ENCODE measurements at regions not wholly inside any gene's neighbourhood (a gene's known extent, or its start where the extent isn't known, plus 50 kb on each side); places are given as distances from the start of the nearest gene placed in this dataset.
"Not testable (repeated sequence)": the region's sequence is repeated elsewhere in the genome, so short reads cannot be mapped to it uniquely, and the experiment has no call there.

DNA sequence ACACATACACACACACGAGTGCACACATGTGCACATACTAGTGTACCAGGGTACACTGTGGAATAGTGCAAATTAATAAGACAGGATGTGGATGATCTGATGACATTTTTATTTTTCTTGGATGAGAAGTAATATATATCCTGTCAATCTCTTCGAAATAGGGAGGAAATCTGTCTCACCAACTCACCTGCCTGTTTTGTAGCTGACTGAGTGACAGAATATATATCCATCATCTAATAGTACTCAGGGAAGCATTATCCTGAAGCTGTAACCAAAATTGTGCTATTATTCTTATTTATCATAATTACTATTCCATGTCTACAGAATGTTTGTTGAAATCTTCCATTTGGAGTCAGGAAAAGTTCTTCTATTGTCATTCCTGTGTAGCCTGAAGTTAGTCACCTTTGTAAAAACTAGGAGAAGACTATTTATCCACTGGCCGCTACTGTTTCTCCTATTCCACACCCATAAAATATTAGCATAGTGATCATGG lies 888.0 kb downstream of the TRAM1L1 start:
- no peak overlapping the region for H3K27ac ChIP-seq (ENCODE audit: low read depth, low read length)
- no peaks in the 10 kb centered on the region for H3K9me3 ChIP-seq (ENCODE audit: control insufficient read depth in 3 of 3, low read length in 3 of 3)
- no peak overlapping the region for H3K9ac ChIP-seq (ENCODE audit: low read depth in 1 of 3, low read length in 3 of 3)
- H3K4me1 ChIP-seq (ENCODE audit: control insufficient read depth in 3 of 3, insufficient read depth in 3 of 3, low read length in 3 of 3) = no peaks in the 10 kb centered on the region
- H3K36me3 ChIP-seq (ENCODE audit: control insufficient read depth in 3 of 3, insufficient read depth in 3 of 3, low read length in 3 of 3) = no peaks in the 10 kb centered on the region
- no peak overlapping the region for H3K4me3 ChIP-seq (ENCODE audit: low read length in 3 of 3)
- no peaks in the 10 kb centered on the region for H3K27me3 ChIP-seq (ENCODE audit: control insufficient read depth in 3 of 3, insufficient read depth in 3 of 3, low read length in 3 of 3)

DNA sequence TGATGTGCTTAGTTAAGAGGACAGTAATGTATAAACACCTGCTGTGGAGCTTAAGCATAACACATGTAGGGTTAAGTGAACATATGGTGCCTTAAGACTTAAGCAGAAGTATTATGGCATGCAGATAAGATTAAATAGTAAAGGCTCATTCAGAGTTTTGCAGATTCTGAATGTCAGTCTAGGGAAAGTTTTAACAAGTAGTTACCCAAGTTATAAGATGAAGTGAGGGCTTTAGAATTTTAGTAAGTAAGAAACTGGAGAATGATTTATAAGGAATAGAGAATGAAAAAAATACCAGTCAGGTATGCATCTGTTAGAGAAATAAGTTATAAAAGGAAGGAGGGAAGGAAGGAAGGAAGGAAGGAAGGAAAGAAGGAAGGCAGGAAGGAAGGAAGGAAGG lies 902.1 kb downstream of the TRAM1L1 start:
- Histone ChIP-seq H3K36me3 (ENCODE audit: control insufficient read depth in 3 of 3, insufficient read depth in 3 of 3, low read length in 3 of 3) (no peaks in the 10 kb centered on the region), H3K9ac (ENCODE audit: low read depth in 1 of 3, low read length in 3 of 3) (no peak overlapping the region), H3K27me3 (ENCODE audit: control insufficient read depth in 3 of 3, insufficient read depth in 3 of 3, low read length in 3 of 3) (no peaks in the 10 kb centered on the region), H3K27ac (ENCODE audit: low read depth, low read length) (no peak overlapping the region), H3K4me3 (ENCODE audit: low read length in 3 of 3) (no peak overlapping the region), H3K9me3 (ENCODE audit: control insufficient read depth in 3 of 3, low read length in 3 of 3) (no peaks in the 10 kb centered on the region), H3K4me1 (ENCODE audit: control insufficient read depth in 3 of 3, insufficient read depth in 3 of 3, low read length in 3 of 3) (no peaks in the 10 kb centered on the region)

DNA sequence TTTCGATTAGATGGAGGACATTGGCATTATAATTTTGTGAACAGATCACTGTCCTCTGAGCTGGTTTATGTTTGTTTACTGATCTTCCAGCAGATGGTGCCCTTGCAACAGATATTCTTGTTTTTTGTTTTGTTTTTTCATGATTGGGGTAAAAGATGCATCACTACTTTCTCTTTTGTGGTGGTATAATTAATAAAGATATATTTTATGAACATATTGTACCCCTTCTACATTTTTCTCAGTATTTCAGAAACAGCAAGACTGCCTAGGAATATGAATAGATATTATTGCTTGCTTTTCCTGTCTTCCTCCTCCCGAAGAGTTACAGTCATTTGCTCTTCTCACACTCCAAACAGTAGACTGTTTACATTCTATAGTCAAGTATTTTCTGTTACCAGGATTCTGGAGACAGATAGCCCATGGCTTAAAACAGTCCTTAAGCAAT lies 905.2 kb downstream of the TRAM1L1 start:
- H3K4me3 ChIP-seq (ENCODE audit: low read length in 3 of 3) = no peak overlapping the region

DNA sequence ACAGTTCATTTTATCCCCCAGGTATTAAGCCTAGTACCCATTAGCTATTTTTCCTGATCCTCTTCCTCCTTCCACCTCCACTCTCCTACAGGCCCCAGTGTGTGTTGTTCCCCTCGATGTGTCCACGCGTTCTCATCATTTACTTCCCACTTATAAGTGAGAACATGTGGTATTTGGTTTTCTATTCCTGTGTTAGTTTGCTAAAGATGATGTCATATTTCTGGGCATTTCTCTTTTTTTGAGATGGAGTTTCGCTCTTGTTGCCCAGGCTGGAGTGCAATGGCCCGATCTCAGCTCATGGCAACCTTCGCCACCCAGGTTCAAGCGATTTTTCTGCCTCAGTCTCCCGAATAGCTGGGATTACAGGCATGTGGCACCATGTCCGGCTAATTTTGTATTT lies 934.0 kb downstream of the TRAM1L1 start:
- not testable (repeated sequence) for H3K4me3 ChIP-seq (ENCODE audit: low read length in 3 of 3); H3K27me3 ChIP-seq (ENCODE audit: control insufficient read depth in 3 of 3, insufficient read depth in 3 of 3, low read length in 3 of 3); H3K4me1 ChIP-seq (ENCODE audit: control insufficient read depth in 3 of 3, insufficient read depth in 3 of 3, low read length in 3 of 3); H3K27ac ChIP-seq (ENCODE audit: low read depth, low read length); H3K9me3 ChIP-seq (ENCODE audit: control insufficient read depth in 3 of 3, low read length in 3 of 3); H3K36me3 ChIP-seq (ENCODE audit: control insufficient read depth in 3 of 3, insufficient read depth in 3 of 3, low read length in 3 of 3); H3K9ac ChIP-seq (ENCODE audit: low read depth in 1 of 3, low read length in 3 of 3)

More for the DNA sequence above, 905.2 kb downstream of the TRAM1L1 start:
- Histone ChIP-seq H3K27me3 (ENCODE audit: control insufficient read depth in 3 of 3, insufficient read depth in 3 of 3, low read length in 3 of 3) (no peaks in the 10 kb centered on the region), H3K27ac (ENCODE audit: low read depth, low read length) (no peak overlapping the region), H3K4me1 (ENCODE audit: control insufficient read depth in 3 of 3, insufficient read depth in 3 of 3, low read length in 3 of 3) (no peaks in the 10 kb centered on the region), H3K36me3 (ENCODE audit: control insufficient read depth in 3 of 3, insufficient read depth in 3 of 3, low read length in 3 of 3) (no peaks in the 10 kb centered on the region), H3K9ac (ENCODE audit: low read depth in 1 of 3, low read length in 3 of 3) (no peak overlapping the region), H3K9me3 (ENCODE audit: control insufficient read depth in 3 of 3, low read length in 3 of 3) (no peaks in the 10 kb centered on the region)

DNA sequence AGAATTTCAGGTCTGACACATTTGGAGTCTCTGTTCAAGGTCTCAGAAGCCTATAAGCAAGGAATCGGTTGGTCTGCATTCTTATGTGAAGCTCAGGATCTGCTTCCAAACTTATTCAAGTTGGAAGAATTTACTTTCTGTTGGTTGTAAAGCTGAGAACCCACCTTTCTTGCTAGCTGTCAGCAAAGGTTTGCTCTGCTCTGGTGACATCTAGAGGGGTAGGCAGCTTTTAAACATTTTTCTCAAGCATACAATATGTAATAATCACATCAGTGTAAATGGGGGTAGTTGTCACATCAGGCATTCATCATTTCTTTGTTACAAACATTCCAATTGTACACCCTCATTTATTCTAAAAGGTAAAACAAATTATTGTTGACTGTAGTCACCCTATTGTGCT lies 935.2 kb downstream of the TRAM1L1 start:
- Histone ChIP-seq H3K9me3 (ENCODE audit: control insufficient read depth in 3 of 3, low read length in 3 of 3) (no peaks in the 10 kb centered on the region), H3K4me1 (ENCODE audit: control insufficient read depth in 3 of 3, insufficient read depth in 3 of 3, low read length in 3 of 3) (no peaks in the 10 kb centered on the region), H3K9ac (ENCODE audit: low read depth in 1 of 3, low read length in 3 of 3) (no peak overlapping the region), H3K36me3 (ENCODE audit: control insufficient read depth in 3 of 3, insufficient read depth in 3 of 3, low read length in 3 of 3) (no peaks in the 10 kb centered on the region), H3K27me3 (ENCODE audit: control insufficient read depth in 3 of 3, insufficient read depth in 3 of 3, low read length in 3 of 3) (no peaks in the 10 kb centered on the region), H3K27ac (ENCODE audit: low read depth, low read length) (no peak overlapping the region), H3K4me3 (ENCODE audit: low read length in 3 of 3) (no peak overlapping the region)

DNA sequence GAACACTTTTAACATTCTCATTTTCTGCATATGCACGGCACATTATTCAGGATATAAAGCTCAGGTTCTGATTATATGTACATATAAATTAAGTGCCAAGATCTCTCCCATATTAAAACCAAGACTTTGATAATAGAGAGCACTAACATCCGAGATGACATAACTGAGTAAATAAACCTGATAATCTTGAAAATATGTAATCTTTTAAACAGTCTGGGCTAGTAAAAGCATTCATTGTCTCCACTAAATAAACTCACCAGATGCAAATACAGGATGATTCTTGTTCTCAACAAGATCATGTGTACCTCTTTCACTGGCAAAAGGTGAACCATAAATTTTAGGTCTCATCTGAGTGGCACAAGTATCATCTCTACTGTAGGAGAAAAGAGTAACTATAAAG lies 942.2 kb downstream of the TRAM1L1 start:
- Histone ChIP-seq H3K36me3 (ENCODE audit: control insufficient read depth in 3 of 3, insufficient read depth in 3 of 3, low read length in 3 of 3) (no peaks in the 10 kb centered on the region), H3K9me3 (ENCODE audit: control insufficient read depth in 3 of 3, low read length in 3 of 3) (no peaks in the 10 kb centered on the region), H3K9ac (ENCODE audit: low read depth in 1 of 3, low read length in 3 of 3) (no peak overlapping the region), H3K27me3 (ENCODE audit: control insufficient read depth in 3 of 3, insufficient read depth in 3 of 3, low read length in 3 of 3) (no peaks in the 10 kb centered on the region), H3K4me1 (ENCODE audit: control insufficient read depth in 3 of 3, insufficient read depth in 3 of 3, low read length in 3 of 3) (no peaks in the 10 kb centered on the region), H3K4me3 (ENCODE audit: low read length in 3 of 3) (no peak overlapping the region), H3K27ac (ENCODE audit: low read depth, low read length) (no peak overlapping the region)

DNA sequence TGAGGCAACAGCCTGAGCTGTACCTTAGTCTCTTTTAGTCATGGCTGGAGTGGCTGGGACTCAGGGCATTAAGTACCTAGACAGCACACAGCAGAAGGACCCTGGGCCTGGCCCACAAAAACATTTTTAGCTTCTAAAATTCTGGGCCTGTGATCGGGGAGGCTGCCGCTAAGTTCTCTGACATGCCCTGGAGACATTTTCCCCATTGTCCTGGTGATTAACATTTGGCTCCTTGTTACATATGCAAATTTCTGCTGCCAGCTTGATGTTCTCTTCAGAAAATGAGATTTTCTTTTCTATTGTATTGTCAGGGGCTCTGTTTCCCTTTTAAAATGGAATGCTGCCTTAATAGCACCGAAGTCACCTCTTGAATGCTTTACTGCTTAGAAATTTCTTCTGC lies 952.4 kb downstream of the TRAM1L1 start:
- H3K4me3 ChIP-seq (ENCODE audit: low read length in 3 of 3) = no peak overlapping the region
- H3K4me1 ChIP-seq (ENCODE audit: control insufficient read depth in 3 of 3, insufficient read depth in 3 of 3, low read length in 3 of 3) = no peaks in the 10 kb centered on the region
- H3K27me3 ChIP-seq (ENCODE audit: control insufficient read depth in 3 of 3, insufficient read depth in 3 of 3, low read length in 3 of 3) = no peaks in the 10 kb centered on the region
- no peaks in the 10 kb centered on the region for H3K36me3 ChIP-seq (ENCODE audit: control insufficient read depth in 3 of 3, insufficient read depth in 3 of 3, low read length in 3 of 3)
- H3K27ac ChIP-seq (ENCODE audit: low read depth, low read length) = no peak overlapping the region
- H3K9ac ChIP-seq (ENCODE audit: low read depth in 1 of 3, low read length in 3 of 3) = no peak overlapping the region
- no peaks in the 10 kb centered on the region for H3K9me3 ChIP-seq (ENCODE audit: control insufficient read depth in 3 of 3, low read length in 3 of 3)

DNA sequence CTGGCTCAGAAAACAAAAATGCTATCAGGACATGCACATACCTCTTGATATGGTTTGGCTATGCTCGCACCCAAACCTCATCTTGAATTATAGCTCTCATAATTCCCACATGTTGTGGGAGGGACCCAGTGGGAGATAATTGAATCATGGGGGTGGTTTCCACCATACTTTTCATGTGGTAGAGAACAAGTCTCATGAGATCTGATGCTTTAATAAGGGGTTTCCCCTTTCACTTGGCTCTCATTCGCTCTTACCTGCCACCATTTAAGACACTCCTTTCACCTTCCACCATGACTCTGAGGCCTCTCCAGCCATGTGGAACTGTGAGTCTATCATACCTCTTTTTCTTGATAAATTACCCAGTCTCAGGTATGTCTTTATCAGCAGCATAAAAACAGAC lies 958.6 kb downstream of the TRAM1L1 start:
- no peak overlapping the region for H3K9ac ChIP-seq (ENCODE audit: low read depth in 1 of 3, low read length in 3 of 3)
- H3K36me3 ChIP-seq (ENCODE audit: control insufficient read depth in 3 of 3, insufficient read depth in 3 of 3, low read length in 3 of 3) = no peaks in the 10 kb centered on the region
- H3K9me3 ChIP-seq (ENCODE audit: control insufficient read depth in 3 of 3, low read length in 3 of 3) = no peaks in the 10 kb centered on the region
- H3K4me3 ChIP-seq (ENCODE audit: low read length in 3 of 3) = no peak overlapping the region
- H3K27ac ChIP-seq (ENCODE audit: low read depth, low read length) = no peak overlapping the region
- H3K4me1 ChIP-seq (ENCODE audit: control insufficient read depth in 3 of 3, insufficient read depth in 3 of 3, low read length in 3 of 3) = no peaks in the 10 kb centered on the region
- no peaks in the 10 kb centered on the region for H3K27me3 ChIP-seq (ENCODE audit: control insufficient read depth in 3 of 3, insufficient read depth in 3 of 3, low read length in 3 of 3)

DNA sequence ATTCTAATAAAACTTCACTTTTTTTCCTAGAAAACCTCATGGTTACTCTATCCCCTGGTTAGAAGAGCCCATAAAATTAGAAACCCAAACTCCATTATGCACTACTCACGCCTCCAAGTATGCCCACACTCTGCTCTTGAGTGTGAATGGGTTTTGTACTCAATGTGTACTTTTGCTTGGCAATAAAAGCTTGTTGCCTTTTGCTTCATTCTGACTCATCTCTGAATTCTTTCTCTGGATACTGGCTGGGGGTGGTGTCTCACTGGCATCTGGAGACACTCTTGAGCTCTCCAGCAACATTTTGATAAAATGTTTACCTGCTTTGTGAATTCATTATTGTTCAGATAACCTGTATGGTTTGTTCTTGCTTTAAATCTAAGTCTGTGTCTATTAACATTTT lies 963.3 kb downstream of the TRAM1L1 start:
- no peak overlapping the region for H3K4me3 ChIP-seq (ENCODE audit: low read length in 3 of 3)
- H3K9me3 ChIP-seq (ENCODE audit: control insufficient read depth in 3 of 3, low read length in 3 of 3) = no peaks in the 10 kb centered on the region
- H3K4me1 ChIP-seq (ENCODE audit: control insufficient read depth in 3 of 3, insufficient read depth in 3 of 3, low read length in 3 of 3) = no peaks in the 10 kb centered on the region
- no peaks in the 10 kb centered on the region for H3K36me3 ChIP-seq (ENCODE audit: control insufficient read depth in 3 of 3, insufficient read depth in 3 of 3, low read length in 3 of 3)
- no peaks in the 10 kb centered on the region for H3K27me3 ChIP-seq (ENCODE audit: control insufficient read depth in 3 of 3, insufficient read depth in 3 of 3, low read length in 3 of 3)
- H3K27ac ChIP-seq (ENCODE audit: low read depth, low read length) = no peak overlapping the region
- H3K9ac ChIP-seq (ENCODE audit: low read depth in 1 of 3, low read length in 3 of 3) = no peak overlapping the region

DNA sequence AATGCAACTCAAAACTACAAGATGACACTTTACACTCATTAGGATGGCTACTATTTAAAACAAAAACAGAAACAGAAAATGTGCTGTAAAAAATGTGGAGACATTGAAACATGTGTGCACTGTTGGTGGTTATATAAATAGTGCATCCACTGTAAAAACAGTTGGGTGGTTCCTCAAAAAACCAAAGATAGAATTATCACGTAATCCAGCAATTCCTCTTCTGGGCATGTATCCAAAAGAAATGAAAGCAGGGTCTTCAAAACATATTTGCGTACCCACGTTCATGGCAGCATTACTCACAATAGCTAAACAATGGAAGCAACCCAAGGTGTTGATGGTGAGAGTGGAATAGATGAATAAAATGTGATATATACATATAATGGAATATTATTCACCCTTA lies 967.2 kb downstream of the TRAM1L1 start:
- Histone ChIP-seq H3K27me3 (ENCODE audit: control insufficient read depth in 3 of 3, insufficient read depth in 3 of 3, low read length in 3 of 3) (no peaks in the 10 kb centered on the region), H3K4me3 (ENCODE audit: low read length in 3 of 3) (no peak overlapping the region), H3K9me3 (ENCODE audit: control insufficient read depth in 3 of 3, low read length in 3 of 3) (no peaks in the 10 kb centered on the region), H3K4me1 (ENCODE audit: control insufficient read depth in 3 of 3, insufficient read depth in 3 of 3, low read length in 3 of 3) (no peaks in the 10 kb centered on the region), H3K27ac (ENCODE audit: low read depth, low read length) (no peak overlapping the region), H3K9ac (ENCODE audit: low read depth in 1 of 3, low read length in 3 of 3) (no peak overlapping the region), H3K36me3 (ENCODE audit: control insufficient read depth in 3 of 3, insufficient read depth in 3 of 3, low read length in 3 of 3) (no peaks in the 10 kb centered on the region)

DNA sequence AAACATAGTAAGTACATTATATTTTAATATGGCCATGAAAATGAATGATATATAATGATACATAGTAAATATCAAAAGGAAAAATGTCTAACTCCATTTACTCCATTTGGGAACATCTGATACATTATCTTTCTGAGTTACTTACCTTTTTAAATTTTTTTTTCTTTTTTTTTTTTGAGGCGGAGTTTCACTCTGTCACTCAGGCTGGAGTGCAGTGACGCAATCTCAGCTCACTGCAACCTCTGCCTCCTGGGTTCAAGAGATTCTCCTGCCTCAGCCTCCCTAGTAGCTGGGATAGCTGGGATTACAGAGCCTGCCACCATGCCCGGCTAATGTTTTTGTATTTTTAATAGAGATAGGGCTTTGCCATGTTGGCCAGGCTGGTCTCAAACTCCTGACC lies 972.5 kb downstream of the TRAM1L1 start:
- H3K4me3 ChIP-seq (ENCODE audit: low read length in 3 of 3); H3K27me3 ChIP-seq (ENCODE audit: control insufficient read depth in 3 of 3, insufficient read depth in 3 of 3, low read length in 3 of 3); H3K9ac ChIP-seq (ENCODE audit: low read depth in 1 of 3, low read length in 3 of 3); H3K9me3 ChIP-seq (ENCODE audit: control insufficient read depth in 3 of 3, low read length in 3 of 3); H3K4me1 ChIP-seq (ENCODE audit: control insufficient read depth in 3 of 3, insufficient read depth in 3 of 3, low read length in 3 of 3); H3K36me3 ChIP-seq (ENCODE audit: control insufficient read depth in 3 of 3, insufficient read depth in 3 of 3, low read length in 3 of 3); H3K27ac ChIP-seq (ENCODE audit: low read depth, low read length): not testable (repeated sequence)
